A549 (cell line): ENCODE measurements at regions not wholly inside any gene's neighbourhood (a gene's known extent, or its start where the extent isn't known, plus 50 kb on each side); places are given as distances from the start of the nearest gene placed in this dataset.

Source experiments
- CTCF ChIP-seq: fragments of >200 bp; sonication (Bioruptor Twin); formaldehyde crosslinking; IDR thresholded peaks from 3 replicates; pipeline ENCODE4 v1.5.1; 2016
- EP300 ChIP-seq, 2 experiments: fragments of >200 bp; sonication (Bioruptor Twin); formaldehyde crosslinking; IDR thresholded peaks; 2 replicates in 1 of 2; 3 replicates in 1 of 2; pipeline ENCODE4 v1.6.1; 2016 to 2017
- HES2 ChIP-seq: fragments of >200 bp; sonication (Bioruptor Twin); formaldehyde crosslinking; IDR thresholded peaks from 2 replicates; pipeline ENCODE4 v1.6.1; 2016
- JUNB ChIP-seq: fragments of >200 bp; sonication (Bioruptor Twin); formaldehyde crosslinking; IDR thresholded peaks from 2 replicates; pipeline ENCODE4 v1.6.1; 2016
- MAX ChIP-seq: IDR thresholded peaks from 2 replicates; pipeline ENCODE4 v1.6.1; 2012
- PHF8 ChIP-seq: fragments of 200-600 bp; sonication (generic); IDR thresholded peaks from 2 replicates; pipeline ENCODE4 v1.6.1; 2016; ENCODE audit warnings: low read depth, mild to moderate bottlenecking, antibody characterized with exemption, moderate library complexity, borderline replicate concordance
- POLR2A ChIP-seq: IDR thresholded peaks from 2 replicates; pipeline ENCODE4 v1.6.1; 2012; ENCODE audit warnings: mild to moderate bottlenecking, low read length
- RAD21 ChIP-seq, 2 experiments: fragments of >200 bp in 1 of 2; sonication (Bioruptor Twin) in 1 of 2; formaldehyde crosslinking in 1 of 2; IDR thresholded peaks in 1 of 2; conservative IDR thresholded peaks in 1 of 2; 2 replicates in 1 of 2; 3 replicates in 1 of 2; pipeline ENCODE4 v1.6.1; 2012 to 2018; ENCODE audit warnings: inconsistent platforms in 1 of 2
- RCOR1 ChIP-seq: fragments of 150-350 bp; IDR thresholded peaks from 2 replicates; pipeline ENCODE4 v1.6.1; 2014; ENCODE audit warnings: antibody characterized with exemption, low read length, low read depth
- RNF2 ChIP-seq: fragments of 200-600 bp; sonication (generic); IDR thresholded peaks from 2 replicates; pipeline ENCODE4 v1.6.1; 2016; ENCODE audit warnings: low read depth, mild to moderate bottlenecking, antibody characterized with exemption, moderate library complexity, borderline replicate concordance
- USF2 ChIP-seq: fragments of 450-650 bp; IDR thresholded peaks from 2 replicates; pipeline ENCODE4 v1.6.1; 2014; ENCODE audit warnings: antibody characterized with exemption

- TF ChIP-seq EP300 (IDR thresholded peaks at IDR 0.05), result no peak
- no peak for TF ChIP-seq CTCF
- no peak for TF ChIP-seq JUNB
- TF ChIP-seq HES2, result no peak
- TF ChIP-seq USF2, result no peak
- TF ChIP-seq RAD21 (conservative IDR thresholded peaks at IDR 0.05 in 1 of 2, IDR thresholded peaks at IDR 0.05 in 1 of 2), result no peak
- TF ChIP-seq POLR2A, result no peak
- no peak for TF ChIP-seq PHF8
- TF ChIP-seq RNF2, result no peak
- no peak for TF ChIP-seq RCOR1
- TF ChIP-seq MAX, result no peak
Measured at GRCh38 chr6:4352731-4353130, 217.4 kb upstream of the ECI2 start.
